SK-N-SH treated with all-trans-retinoic acid at 6 μM for 48 hours (cell line): ENCODE measurements at regions not wholly inside any gene's neighbourhood (a gene's known extent, or its start where the extent isn't known, plus 50 kb on each side); places are given as distances from the start of the nearest gene placed in this dataset.

Experiments
- ATAC-seq: fragments of 200-7000 bp; cut with Tn5 transposase; 3 replicates; pipeline ENCODE4 v1.9.1; 2020; ENCODE audit warnings: mild to moderate bottlenecking, moderate library complexity
- ARNTL ChIP-seq: fragments of 450-650 bp; formaldehyde crosslinking; IDR thresholded peaks from 2 replicates; pipeline ENCODE4 v1.5.0; 2020; ENCODE audit warnings: low read depth, mild to moderate bottlenecking, moderate library complexity, borderline replicate concordance
- BACH2 ChIP-seq: fragments of 250-450 bp; sonication (Bioruptor Pico); IDR thresholded peaks from 2 replicates; pipeline ENCODE4 v1.9.0; 2021; ENCODE audit warnings: mild to moderate bottlenecking, borderline replicate concordance
- CREB5 ChIP-seq: fragments of 250-450 bp; sonication (Bioruptor Pico); IDR thresholded peaks from 2 replicates; pipeline ENCODE4 v1.5.1; 2020; ENCODE audit warnings: low read depth, mild to moderate bottlenecking, moderate library complexity
- CSDC2 ChIP-seq: fragments of 250-450 bp; sonication (Bioruptor Pico); IDR thresholded peaks from 2 replicates; pipeline ENCODE4 v1.5.0; 2020; ENCODE audit warnings: mild to moderate bottlenecking, moderate library complexity
- GLIS3 ChIP-seq: fragments of 250-450 bp; sonication (Bioruptor Pico); IDR thresholded peaks from 2 replicates; pipeline ENCODE4 v1.5.0; 2020; ENCODE audit warnings: mild to moderate bottlenecking, moderate library complexity
- ISL1 ChIP-seq: fragments of 250-450 bp; sonication (Bioruptor Pico); IDR thresholded peaks from 2 replicates; pipeline ENCODE4 v2.1.2; 2022; ENCODE audit warnings: mild to moderate bottlenecking, moderate library complexity
- OSR1 ChIP-seq: fragments of 250-450 bp; sonication (Bioruptor Pico); IDR thresholded peaks from 2 replicates; pipeline ENCODE4 v1.8.0; 2022; ENCODE audit warnings: moderate library complexity, mild to moderate bottlenecking, inconsistent platforms
- PPARA ChIP-seq: fragments of 250-450 bp; sonication (Bioruptor Pico); IDR thresholded peaks from 2 replicates; pipeline ENCODE4 v1.5.0; 2020; ENCODE audit warnings: mild to moderate bottlenecking, borderline replicate concordance
- SNAI2 ChIP-seq: fragments of 250-450 bp; sonication (Bioruptor Pico); IDR thresholded peaks from 2 replicates; pipeline ENCODE4 v1.5.0; 2020; ENCODE audit warnings: mild to moderate bottlenecking, moderate library complexity
- TCF4 ChIP-seq: fragments of 250-450 bp; sonication (Bioruptor Pico); IDR thresholded peaks from 2 replicates; pipeline ENCODE4 v1.8.0; 2021; ENCODE audit warnings: mild to moderate bottlenecking, moderate library complexity, borderline replicate concordance
- TOX ChIP-seq: fragments of 250-450 bp; sonication (Bioruptor Pico); IDR thresholded peaks from 2 replicates; pipeline ENCODE4 v1.8.0; 2021; ENCODE audit warnings: mild to moderate bottlenecking, moderate library complexity, borderline replicate concordance
- ZFP3 ChIP-seq: fragments of 250-450 bp; sonication (Bioruptor Pico); IDR thresholded peaks from 2 replicates; pipeline ENCODE4 v1.5.0; 2020; ENCODE audit warnings: mild to moderate bottlenecking, moderate library complexity
- ZFP30 ChIP-seq: fragments of 450-650 bp; formaldehyde crosslinking; IDR thresholded peaks from 2 replicates; pipeline ENCODE4 v1.5.0; 2022; ENCODE audit warnings: mild to moderate bottlenecking, moderate library complexity
- ZNF565 ChIP-seq: fragments of 450-650 bp; formaldehyde crosslinking; conservative IDR thresholded peaks from 2 replicates; pipeline ENCODE4 v1.5.0; 2020; ENCODE audit warnings: low read depth, mild to moderate bottlenecking, moderate library complexity
- ZNF70 ChIP-seq: fragments of 450-650 bp; formaldehyde crosslinking; IDR thresholded peaks from 2 replicates; pipeline ENCODE4 v1.5.0; 2020; ENCODE audit warnings: mild to moderate bottlenecking, moderate library complexity
- ZNF8 ChIP-seq: fragments of 450-650 bp; formaldehyde crosslinking; IDR thresholded peaks from 2 replicates; pipeline ENCODE4 v1.5.0; 2020; ENCODE audit warnings: mild to moderate bottlenecking, moderate library complexity
- TF ChIP-seq, protein P1 (sequence below): fragments of 250-450 bp; sonication (Bioruptor Pico); IDR thresholded peaks from 2 replicates; pipeline ENCODE4 v1.5.0; 2020; ENCODE audit warnings: mild to moderate bottlenecking, moderate library complexity
- TF ChIP-seq, protein P2 (sequence below): fragments of 250-450 bp; sonication (Bioruptor Pico); IDR thresholded peaks from 2 replicates; pipeline ENCODE4 v1.5.1; 2021; ENCODE audit warnings: mild to moderate bottlenecking, moderate library complexity
- TF ChIP-seq, protein P3 (sequence below): fragments of 250-450 bp; sonication (Bioruptor Pico); IDR thresholded peaks from 2 replicates; pipeline ENCODE4 v1.8.0; 2021; ENCODE audit warnings: low read depth, mild to moderate bottlenecking, moderate library complexity, borderline replicate concordance

GRCh38 chr12:63394983-63395382 is 244.0 kb upstream of the AVPR1A start:
- TF ChIP-seq BACH2 (no peak), ISL1 (CRISPR knock-in tag) (no peak), ZFP3 (CRISPR knock-in tag) (no peak), SNAI2 (CRISPR knock-in tag) (no peak), ZNF565 (CRISPR knock-in tag) (no peak), OSR1 (CRISPR knock-in tag) (no peak), ZFP30 (CRISPR knock-in tag) (no peak), TCF4 (CRISPR knock-in tag) (no peak), TOX (CRISPR knock-in tag) (no peak), GLIS3 (no peak), ZNF8 (CRISPR knock-in tag) (no peak), ARNTL (no peak), CSDC2 (CRISPR knock-in tag) (no peak)
- TF ChIP-seq, protein P1, sequence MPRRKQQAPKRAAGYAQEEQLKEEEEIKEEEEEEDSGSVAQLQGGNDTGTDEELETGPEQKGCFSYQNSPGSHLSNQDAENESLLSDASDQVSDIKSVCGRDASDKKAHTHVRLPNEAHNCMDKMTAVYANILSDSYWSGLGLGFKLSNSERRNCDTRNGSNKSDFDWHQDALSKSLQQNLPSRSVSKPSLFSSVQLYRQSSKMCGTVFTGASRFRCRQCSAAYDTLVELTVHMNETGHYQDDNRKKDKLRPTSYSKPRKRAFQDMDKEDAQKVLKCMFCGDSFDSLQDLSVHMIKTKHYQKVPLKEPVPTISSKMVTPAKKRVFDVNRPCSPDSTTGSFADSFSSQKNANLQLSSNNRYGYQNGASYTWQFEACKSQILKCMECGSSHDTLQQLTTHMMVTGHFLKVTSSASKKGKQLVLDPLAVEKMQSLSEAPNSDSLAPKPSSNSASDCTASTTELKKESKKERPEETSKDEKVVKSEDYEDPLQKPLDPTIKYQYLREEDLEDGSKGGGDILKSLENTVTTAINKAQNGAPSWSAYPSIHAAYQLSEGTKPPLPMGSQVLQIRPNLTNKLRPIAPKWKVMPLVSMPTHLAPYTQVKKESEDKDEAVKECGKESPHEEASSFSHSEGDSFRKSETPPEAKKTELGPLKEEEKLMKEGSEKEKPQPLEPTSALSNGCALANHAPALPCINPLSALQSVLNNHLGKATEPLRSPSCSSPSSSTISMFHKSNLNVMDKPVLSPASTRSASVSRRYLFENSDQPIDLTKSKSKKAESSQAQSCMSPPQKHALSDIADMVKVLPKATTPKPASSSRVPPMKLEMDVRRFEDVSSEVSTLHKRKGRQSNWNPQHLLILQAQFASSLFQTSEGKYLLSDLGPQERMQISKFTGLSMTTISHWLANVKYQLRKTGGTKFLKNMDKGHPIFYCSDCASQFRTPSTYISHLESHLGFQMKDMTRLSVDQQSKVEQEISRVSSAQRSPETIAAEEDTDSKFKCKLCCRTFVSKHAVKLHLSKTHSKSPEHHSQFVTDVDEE (CRISPR knock-in tag) = no peak
- TF ChIP-seq, protein P2, sequence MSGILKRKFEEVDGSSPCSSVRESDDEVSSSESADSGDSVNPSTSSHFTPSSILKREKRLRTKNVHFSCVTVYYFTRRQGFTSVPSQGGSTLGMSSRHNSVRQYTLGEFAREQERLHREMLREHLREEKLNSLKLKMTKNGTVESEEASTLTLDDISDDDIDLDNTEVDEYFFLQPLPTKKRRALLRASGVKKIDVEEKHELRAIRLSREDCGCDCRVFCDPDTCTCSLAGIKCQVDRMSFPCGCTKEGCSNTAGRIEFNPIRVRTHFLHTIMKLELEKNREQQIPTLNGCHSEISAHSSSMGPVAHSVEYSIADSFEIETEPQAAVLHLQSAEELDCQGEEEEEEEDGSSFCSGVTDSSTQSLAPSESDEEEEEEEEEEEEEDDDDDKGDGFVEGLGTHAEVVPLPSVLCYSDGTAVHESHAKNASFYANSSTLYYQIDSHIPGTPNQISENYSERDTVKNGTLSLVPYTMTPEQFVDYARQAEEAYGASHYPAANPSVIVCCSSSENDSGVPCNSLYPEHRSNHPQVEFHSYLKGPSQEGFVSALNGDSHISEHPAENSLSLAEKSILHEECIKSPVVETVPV (CRISPR knock-in tag) = no peak
- TF ChIP-seq, all 23 proteins: peak for 0
- no peak for ATAC-seq

DNA sequence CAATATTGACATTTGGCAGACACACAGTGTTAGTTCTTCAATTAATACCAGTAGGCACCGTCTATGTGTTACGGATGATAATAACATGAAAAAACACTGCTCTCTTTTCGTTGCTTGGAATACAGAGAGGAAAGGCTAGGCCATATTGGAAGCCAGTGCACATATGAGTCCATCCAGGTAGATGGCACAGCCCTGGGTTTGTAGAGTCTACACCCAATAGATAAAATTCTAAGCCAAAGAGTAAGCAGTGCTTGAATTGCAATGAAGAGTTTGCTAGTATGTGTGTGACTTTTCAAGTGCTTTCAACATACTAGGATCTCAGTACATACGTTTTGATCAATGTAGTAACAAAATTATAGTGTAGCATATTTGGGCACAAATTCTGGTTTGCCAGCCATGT is 243.3 kb upstream of the AVPR1A start:
- TF ChIP-seq CREB5 (CRISPR knock-in tag) = no peak
- TF ChIP-seq ZNF8 (CRISPR knock-in tag) = no peak
- TF ChIP-seq, protein P1 (CRISPR knock-in tag) = no peak
- TF ChIP-seq TOX (CRISPR knock-in tag) = no peak
- TF ChIP-seq ISL1 (CRISPR knock-in tag) = no peak
- TF ChIP-seq BACH2 = no peak
- no peak for TF ChIP-seq ZFP30 (CRISPR knock-in tag)
- no peak for TF ChIP-seq SNAI2 (CRISPR knock-in tag)
- TF ChIP-seq PPARA (CRISPR knock-in tag) = no peak
- no peak for TF ChIP-seq ARNTL
- TF ChIP-seq TCF4 (CRISPR knock-in tag) = no peak

GRCh38 chr12:63389211-63389610 is 238.2 kb upstream of the AVPR1A start:
- no peak for ATAC-seq
- no peak for TF ChIP-seq GLIS3
- TF ChIP-seq, protein P1 (CRISPR knock-in tag) = no peak
- no peak for TF ChIP-seq ARNTL
- TF ChIP-seq, protein P3, sequence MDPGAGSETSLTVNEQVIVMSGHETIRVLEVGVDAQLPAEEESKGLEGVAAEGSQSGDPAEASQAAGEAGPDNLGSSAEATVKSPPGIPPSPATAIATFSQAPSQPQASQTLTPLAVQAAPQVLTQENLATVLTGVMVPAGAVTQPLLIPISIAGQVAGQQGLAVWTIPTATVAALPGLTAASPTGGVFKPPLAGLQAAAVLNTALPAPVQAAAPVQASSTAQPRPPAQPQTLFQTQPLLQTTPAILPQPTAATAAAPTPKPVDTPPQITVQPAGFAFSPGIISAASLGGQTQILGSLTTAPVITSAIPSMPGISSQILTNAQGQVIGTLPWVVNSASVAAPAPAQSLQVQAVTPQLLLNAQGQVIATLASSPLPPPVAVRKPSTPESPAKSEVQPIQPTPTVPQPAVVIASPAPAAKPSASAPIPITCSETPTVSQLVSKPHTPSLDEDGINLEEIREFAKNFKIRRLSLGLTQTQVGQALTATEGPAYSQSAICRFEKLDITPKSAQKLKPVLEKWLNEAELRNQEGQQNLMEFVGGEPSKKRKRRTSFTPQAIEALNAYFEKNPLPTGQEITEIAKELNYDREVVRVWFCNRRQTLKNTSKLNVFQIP (CRISPR knock-in tag) = no peak
- no peak for TF ChIP-seq ZNF70 (CRISPR knock-in tag)

More for the DNA sequence above, 243.3 kb upstream of the AVPR1A start:
- no peak for ATAC-seq
